HG03108 (cell line): ENCODE measurements at regions not wholly inside any gene's neighbourhood (a gene's known extent, or its start where the extent isn't known, plus 50 kb on each side); places are given as distances from the start of the nearest gene placed in this dataset.

Source experiments
- ATAC-seq: cut with Tn5 transposase; IDR thresholded peaks from one replicate; pipeline ENCODE4 v1.9.1; 2021; ENCODE audit warnings: moderate library complexity; ENCODE audit not compliant: unreplicated experiment

DNA sequence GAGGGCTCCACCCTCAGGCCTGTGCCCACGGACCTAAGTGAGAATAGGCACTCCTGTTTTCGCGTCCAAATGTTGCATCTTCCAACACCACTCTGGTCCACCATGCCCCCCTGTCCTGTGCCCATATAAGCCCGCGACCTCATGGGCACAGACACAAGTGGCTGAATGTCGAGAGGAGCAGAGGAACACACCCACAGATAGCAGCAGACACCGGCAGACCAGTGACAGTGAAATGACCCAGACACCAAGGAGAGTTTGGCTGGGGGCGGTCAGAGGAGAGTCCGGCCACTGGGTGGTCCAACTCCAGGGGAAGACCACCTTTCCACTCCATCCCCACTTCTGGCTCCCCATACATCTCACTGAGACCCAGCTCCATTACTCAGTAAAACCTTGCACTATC, 161.4 kb upstream of the DAB2 start:
- ATAC-seq = no peak

DNA sequence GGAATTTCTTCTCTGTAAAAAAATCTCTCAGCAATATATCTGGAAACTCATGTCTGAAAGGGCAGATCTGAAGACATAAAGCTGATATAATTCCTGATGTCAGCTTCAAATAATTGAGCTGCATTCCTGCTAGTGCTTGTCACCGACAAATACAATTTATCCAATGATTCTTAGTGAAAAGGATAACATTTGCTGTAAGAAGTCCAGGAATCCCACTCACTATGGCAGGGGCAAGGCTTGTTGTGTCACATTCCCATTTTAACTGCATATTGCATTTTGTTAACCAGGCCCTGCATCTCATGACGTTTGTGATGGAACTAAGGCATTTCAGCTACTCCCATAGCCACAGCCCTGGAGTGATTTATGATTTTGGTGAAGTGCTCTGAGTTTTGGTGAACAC, 160.1 kb upstream of the DAB2 start:
- ATAC-seq = no peak

DNA sequence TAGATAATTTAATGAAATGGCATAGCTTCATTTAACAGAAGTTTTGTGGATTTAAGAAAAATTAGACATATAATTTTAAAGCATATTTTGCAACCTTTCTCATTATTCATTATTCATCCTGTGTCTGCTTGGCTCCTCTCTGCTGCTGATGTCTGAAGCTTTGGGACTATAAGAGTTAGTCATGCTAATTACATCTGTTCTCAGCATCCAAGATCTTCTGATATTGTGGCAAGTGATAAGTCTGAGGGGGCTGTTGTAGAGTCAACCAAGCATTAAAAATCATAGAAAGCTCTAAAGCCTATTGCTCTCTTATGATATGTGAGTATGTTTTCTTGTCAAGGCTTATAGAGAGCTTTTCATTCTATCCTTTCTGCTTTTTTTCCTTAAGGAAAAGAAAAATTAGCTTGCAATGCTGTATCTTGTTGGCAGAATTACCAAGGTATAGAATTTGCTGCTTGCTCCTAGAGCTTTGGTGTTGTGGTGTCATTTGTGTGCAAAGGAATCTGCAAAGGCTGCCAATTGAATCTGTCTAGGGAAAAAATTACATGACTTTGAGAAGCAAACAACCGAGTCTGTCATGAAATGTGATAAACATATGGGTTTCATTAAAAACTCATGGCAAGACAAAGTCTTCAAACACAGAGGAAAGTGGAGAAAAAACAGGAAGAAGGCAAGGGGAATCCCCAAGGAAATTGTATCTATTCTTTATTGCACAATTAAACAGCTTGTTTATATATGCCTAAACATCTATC, 156.1 kb upstream of the DAB2 start:
- no peak for ATAC-seq

DNA sequence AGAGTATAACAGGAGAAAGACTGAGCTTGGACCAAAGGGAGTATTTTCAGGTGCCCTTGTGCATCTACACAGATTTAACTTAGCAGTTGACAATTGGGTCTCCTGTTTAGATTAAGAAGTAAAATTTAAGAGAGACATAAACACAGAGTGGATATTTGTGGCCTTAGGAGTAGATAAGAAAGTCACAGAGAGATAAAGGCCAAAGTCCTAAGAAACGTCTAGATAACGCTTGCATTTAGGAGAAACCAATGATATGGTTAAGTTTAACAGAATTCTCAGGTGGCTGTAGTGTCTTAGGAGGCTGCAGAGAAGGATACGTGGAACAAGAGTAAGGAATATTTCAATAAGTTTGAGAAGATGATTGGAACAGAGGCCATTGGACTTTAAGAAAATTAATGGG, 155.0 kb upstream of the DAB2 start:
- ATAC-seq = no peak

DNA sequence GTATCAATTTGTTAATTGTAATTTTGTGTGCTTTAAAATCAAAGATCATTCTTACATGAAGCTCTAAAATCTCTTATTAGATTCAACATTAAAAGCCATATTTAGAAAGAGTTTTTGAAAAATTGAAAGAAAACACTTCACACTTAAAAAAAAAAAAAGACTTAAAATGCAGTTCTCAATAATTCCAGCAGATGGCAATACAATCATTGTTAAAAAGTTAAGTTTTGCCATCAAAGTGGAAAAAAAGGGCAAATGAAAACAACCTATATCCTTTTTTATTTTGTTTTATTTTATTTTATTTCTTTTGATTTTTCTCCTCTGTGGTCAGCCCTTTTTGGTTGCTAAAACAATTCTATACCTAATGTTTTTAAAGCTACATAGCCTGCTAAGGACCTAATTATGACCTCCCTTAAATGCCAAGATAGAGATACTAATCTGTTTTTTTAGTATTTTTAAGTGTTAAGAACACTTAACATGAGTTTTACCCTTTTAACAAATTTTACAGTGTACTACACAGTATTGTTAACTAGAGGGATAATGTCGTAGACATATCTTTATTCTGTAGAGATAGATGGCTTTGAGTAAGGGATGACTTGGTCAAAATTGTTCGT, 154.2 kb upstream of the DAB2 start:
- no peak for ATAC-seq

DNA sequence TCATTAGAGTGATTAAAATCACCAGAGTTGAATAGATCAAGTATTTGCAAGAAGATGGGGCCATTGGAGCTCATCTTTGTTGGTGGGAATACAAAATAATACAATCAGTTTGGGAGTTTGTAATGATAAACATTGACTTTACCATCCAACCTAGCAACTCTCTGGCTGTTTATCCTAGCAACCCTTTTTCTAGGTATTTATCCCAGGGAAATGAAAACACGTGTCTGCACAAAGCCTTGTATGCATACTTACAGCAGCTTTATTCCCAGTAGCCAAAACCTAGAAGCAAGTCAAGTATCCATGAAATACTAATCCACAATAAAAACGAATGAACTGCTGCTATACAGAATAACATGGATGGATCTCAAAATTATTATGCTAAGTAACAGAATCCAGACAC, 152.7 kb upstream of the DAB2 start:
- ATAC-seq = no peak

DNA sequence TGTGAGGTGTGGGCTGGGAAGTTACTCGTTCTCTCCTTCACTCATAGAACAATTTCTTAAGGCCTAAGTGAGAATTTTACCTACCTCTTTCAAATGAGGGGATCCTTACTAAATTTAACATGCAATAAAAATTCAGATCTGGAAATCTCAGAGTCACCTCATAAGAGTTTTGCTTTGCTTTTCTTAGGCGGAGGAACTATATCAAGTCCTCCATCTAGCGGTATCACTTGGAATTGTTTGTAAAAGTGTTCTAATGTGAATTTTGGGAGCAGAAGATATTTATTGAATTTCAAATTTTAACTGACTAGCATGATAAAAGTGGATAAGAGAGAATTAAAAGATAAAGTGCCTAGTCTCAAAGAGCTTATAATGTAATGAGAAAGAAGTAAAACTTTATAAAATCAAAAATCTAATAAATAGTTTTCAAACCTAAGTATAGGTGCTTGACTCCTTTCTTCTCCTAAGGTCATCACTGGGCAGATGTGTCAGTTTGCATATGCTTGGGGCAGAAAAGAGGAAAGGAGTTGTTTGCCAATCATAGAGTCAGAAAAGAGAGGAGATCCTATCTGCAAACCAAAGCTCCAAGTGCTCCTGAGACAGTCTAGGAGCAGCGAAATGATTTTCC, 145.7 kb upstream of the DAB2 start:
- no peak for ATAC-seq

DNA sequence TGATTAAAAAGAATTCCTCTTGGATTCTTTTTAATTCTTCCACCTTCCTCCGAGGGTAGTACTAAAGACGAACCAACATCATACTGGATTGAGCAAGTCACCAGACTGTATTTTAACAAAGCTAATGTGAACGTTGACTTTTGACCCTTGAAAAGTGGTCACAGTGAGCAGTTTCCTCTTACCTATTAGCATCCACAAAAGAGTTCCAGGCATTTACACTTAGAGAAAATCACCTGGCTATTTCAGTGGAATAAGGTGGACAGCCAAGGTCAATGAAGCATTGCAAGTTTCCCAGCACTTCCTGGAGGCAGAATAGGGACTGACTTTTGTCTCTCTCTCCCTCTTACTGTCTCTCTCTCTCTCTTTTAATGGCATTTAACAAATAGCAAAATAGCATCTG, 145.1 kb upstream of the DAB2 start:
- ATAC-seq = no peak

DNA sequence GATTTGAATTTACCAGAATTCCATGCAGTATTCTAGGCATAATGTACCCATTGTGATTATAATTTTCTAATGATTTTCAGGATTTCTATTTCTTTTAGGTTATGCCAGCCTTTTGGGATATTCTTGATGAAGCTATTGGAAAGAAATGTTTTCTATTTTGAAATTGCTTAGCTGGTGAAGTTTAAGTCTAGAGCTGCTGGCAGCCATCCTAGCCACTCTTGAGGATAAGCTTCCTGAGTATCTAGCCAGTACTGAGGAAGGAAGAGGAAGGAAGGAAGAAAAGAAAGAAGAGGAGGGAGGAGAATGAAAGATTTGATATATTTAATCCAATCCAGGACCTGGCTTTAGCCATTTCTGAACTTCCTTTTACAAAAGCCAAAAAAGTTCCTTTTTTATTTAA, 142.1 kb upstream of the DAB2 start:
- no peak for ATAC-seq

DNA sequence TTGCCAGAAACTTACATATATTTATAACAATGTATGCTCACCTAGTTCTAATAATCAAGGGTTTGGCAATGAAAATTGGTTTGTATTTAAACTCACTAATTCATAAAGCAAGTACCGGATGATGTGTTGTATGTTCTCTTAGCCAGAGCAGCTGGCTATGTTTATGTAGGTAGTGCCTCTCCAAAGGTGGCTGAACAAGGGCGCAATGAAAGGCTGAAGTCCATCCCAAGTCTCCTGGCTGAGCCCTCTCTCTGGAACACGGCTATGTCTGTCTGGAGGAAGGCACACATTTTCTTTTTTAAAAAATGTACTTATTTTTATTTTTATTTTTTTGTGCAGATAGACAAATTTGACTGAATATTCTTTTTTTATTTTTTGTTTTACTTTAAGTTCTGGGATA, 141.2 kb upstream of the DAB2 start:
- no peak for ATAC-seq

DNA sequence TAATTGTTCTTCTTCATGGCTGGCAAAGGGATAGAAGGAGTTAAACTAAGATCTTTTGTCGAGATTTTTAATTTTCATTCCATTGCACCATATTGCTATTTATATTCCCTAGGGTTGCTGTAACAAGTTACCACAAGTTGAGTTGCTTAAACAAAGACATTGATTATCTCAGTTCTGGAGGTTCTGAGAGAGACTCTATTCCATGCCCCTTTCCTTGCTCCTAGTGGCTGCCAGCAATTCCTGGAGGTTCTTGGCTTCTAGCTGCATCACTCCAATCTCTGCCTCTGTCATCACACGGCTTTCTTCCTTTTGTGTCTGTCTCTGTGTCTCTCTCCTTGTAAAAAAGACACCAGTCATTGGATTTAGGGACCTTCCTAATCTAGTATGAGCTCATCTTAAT, 136.6 kb upstream of the DAB2 start:
- no peak for ATAC-seq

DNA sequence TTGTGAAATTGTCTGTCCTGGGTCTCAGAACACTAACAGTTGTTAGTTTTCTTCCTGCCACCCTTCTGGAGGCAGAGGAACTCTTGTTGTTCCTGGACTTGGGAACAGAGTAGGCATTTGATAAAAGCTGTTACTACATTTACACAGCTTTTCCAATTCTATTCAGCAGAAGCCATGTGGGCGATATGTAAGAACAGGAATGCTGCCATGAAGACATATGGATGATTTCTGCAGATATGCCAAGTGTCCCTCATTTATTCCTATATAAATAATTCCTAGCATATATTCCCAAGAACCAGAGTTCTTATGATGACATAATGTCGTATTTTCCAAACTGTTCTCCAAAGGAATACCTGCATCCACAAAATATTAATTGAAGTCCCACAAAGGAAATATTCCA, 135.9 kb upstream of the DAB2 start:
- ATAC-seq = no peak

DNA sequence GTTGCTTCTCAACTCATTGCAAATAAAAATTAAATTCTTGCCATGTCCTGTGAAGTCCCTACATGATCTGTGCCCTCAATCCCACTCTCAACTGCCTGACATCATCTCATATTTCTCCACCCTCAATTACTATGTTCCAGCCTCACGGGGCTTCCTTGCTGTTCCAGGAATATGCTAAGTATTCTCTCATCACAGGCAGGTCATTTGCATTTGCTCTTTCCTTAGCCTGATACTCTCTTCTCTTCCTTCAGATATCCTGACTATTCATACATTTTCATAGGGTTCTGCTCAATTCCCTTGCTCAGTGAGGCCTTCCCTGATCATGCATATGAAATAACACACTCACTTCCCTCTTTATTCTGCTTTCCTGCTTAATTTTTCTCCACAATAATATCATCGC, 135.1 kb upstream of the DAB2 start:
- no peak for ATAC-seq

DNA sequence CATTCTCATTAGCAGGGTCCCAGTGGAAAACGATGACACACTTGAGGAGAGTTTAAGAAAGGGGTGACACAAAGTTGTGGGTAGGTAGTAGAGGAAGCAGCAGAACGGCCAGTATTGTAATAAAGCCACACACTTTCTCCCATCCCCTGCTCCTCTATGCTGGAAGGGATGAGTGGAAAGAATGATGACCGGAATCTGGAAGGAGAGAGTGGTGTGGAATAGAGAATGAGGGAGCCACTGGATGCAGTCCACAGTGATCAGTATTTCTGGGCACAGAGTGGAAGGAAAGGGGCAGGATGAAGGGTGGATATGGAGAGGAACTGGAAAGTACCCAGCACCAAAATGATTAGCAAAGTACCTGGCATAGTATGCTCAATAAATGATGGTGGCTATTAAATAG, 133.8 kb upstream of the DAB2 start:
- no peak for ATAC-seq

DNA sequence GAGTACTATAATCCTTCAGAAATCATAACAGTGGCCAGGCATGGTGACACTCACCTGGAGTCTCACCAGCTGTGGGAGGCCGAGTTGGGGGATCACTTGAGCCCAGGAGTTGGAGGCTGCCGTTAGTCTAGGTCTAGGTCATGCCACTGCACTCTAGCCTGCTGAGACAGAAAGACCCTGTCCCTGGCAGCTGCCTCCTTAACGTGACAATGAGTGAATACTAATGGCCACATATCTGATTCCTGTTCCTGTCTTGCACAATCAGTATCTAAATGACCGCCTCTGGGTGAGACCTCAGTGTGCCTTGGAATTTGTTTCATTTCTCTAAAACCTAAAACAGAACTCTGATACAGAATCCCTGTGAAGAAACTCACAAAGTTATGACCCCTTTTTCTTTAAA, 131.0 kb upstream of the DAB2 start:
- no peak for ATAC-seq

DNA sequence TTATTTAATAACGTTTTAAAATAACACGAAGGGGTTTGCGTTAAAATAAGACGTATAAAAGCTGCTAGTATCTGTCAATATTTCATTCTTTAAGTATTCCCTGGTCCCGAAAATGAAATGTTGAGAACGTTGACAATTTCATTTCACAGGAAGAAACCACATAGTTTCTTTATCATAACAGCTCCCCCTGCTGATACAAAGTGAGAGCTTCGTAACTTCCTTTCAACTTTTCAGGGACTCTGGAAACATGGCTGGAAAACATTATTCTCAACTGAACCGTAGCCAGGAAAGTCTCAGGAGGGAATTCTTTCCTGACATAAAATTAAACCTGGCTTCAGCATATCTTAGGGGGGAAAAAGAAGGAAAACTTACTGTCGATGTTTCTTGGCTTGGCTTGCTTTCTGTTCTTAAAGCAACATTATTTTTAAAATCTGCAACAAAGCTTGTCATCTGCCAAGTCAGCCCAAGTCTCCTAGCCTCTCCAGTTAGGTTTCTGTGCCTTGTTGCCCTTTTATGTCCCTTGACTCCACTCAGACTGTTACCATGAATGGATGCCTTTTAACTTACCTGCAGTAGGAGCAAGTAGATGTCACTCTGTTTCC, 122.9 kb upstream of the DAB2 start:
- no peak for ATAC-seq

DNA sequence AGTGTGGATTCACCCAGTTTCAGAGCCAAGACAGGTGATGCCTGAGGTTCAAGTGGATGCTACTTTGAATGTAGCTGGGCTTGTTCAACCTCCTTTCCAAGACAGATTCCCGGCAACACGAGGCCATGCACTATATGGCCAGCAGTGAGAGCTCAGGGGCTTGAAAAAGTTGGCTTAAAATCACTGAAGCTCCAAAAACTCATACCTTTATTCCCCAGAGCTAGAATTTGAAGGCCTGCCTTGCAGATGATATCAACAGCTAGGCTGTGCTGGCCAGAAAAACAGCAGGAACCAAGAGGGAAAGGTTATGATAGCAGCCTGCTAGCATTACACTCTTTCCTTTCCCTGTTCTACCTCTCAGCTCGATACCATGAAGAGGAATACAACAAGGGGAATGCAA, 120.2 kb upstream of the DAB2 start:
- no peak for ATAC-seq

DNA sequence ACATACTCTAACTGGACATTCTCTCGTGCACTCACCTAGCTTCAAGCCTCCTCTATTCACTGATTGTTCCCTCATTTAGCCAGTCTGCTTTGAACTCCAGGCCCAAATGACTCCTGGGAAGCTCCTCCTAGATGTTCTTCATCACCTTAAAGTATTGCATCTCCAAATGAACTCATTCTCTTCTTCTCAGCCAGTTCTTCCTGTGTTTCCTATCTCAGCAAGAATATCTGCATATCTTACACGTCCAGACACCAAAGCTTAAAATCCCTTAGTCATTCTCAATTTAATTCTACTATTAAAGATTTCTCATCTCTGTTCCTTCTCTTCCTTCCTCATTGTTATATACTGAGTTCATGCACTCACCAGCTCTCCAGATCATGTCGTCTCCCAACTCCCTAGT, 118.6 kb upstream of the DAB2 start:
- ATAC-seq = no peak

DNA sequence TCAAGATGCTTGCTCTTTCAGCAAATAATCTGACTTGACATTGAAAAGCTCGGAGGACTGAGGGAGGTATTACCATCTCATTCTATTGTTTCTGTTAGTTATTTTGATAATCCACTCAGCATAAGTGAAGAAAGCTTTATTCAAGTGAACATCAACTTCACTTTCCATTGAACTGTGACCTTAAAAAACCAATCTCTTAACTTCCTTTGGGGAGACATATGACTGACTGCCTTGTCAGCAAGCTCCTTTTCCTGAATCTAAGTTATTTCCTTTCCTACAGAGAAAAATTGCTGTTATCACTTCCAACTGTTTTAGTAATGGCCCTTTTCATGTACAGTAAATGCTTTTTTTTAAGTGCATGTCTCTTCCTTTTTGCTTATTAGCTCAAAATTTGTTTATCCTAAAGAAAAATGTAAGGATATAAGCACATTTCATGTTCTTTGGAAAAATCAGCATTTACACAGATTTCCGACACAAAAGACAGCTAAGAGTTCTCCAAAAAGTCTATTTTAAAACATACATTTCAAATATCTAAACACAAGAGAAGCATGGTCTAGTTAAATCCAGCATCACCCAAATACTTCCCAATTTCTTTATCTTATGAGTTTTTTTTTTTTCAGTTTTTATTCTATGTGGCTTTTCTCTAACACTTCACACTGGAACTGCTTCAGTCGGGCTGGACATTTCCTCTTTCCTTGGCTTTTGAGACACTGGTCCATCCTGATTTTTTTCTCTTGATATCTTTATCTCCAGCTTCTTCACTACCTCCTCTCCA, 117.9 kb upstream of the DAB2 start:
- no peak for ATAC-seq

DNA sequence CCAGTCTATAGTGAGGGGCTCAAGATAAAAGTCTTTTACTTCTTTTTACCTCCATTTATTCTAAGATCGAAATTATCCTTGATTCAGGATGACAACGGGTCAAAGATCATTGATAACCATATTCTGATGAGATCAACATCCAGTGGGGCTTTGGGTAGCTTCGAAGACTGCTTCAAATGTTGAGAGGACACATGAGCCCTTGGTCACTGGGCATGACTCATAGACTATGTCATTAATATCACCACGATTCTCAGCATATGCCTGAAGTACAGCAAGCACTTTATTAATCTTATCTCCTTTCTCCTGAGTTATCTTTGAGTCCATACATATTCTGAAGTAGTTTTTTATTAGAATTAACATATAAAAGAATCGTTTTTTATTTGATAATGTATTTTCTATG, 117.1 kb upstream of the DAB2 start:
- ATAC-seq = no peak

DNA sequence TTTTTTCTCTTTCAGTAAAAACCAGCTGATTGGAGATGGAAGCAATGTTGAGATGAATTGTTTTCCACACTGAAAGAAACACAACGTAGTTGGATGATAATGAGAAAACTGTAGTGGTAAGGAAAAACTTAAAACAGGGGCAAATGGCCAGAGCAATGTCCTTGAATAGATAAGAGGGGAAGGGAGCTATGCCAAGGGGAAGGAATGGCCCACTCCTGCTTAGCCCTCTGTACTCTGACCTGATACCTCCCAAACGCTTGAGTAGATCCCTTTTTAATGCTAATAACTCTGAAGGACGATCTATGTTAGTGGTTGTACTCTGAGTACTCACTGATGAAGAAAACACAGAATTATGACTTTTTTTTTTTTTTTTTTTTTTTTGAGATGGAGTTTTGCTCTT, 114.7 kb upstream of the DAB2 start:
- ATAC-seq = no peak
